Nephron (organoid): ENCODE measurements at regions not wholly inside any gene's neighbourhood (a gene's known extent, or its start where the extent isn't known, plus 50 kb on each side); places are given as distances from the start of the nearest gene placed in this dataset.
A peak's percentile ranks its signal among the peaks of the same experiment; 100 is the strongest.

Experiments
- H3K27ac Mint-ChIP-seq, 3 experiments: 2 replicates each; pipeline ENCODE4 v1.8.0; 2020; ENCODE audit warnings: mixed read lengths in 3 of 3, mild to moderate bottlenecking in 2 of 3, moderate library complexity in 1 of 3
- H3K27me3 Mint-ChIP-seq: 2 replicates; pipeline ENCODE4 v1.8.0; 2021; ENCODE audit warnings: low read depth, mild to moderate bottlenecking, moderate library complexity, mixed read lengths
- H3K36me3 Mint-ChIP-seq: 2 replicates; pipeline ENCODE4 v1.8.0; 2020; ENCODE audit warnings: low read depth, mixed read lengths
- H3K4me1 Mint-ChIP-seq: 2 replicates; pipeline ENCODE4 v1.8.0; 2020; ENCODE audit warnings: mixed read lengths
- H3K4me3 Mint-ChIP-seq, 3 experiments: 2 replicates each; pipeline ENCODE4 v1.8.0; 2020; ENCODE audit warnings: mild to moderate bottlenecking in 3 of 3, mixed read lengths in 3 of 3, moderate library complexity in 2 of 3
- H3K9me3 Mint-ChIP-seq: 2 replicates; pipeline ENCODE4 v1.8.0; 2020; ENCODE audit warnings: mixed read lengths
- TF ChIP-seq, protein P1 (sequence below), 3 experiments: fragments of 200-600 bp; sonication (generic); IDR thresholded peaks; one replicate each; pipeline ENCODE4 v1.5.0; 2021; ENCODE audit warnings: antibody characterized with exemption in 3 of 3; ENCODE audit not compliant: unreplicated experiment in 3 of 3

GRCh38 chr6:82597201-82597600 lies 233.6 kb downstream of the TPBG start:
- no peaks in the 10 kb centered on the region for H3K4me1 Mint-ChIP-seq
- H3K9me3 Mint-ChIP-seq = no peaks in the 10 kb centered on the region
- peaks cover 3% of the 10 kb centered on the region for H3K27me3 Mint-ChIP-seq
- TF ChIP-seq, protein P1, sequence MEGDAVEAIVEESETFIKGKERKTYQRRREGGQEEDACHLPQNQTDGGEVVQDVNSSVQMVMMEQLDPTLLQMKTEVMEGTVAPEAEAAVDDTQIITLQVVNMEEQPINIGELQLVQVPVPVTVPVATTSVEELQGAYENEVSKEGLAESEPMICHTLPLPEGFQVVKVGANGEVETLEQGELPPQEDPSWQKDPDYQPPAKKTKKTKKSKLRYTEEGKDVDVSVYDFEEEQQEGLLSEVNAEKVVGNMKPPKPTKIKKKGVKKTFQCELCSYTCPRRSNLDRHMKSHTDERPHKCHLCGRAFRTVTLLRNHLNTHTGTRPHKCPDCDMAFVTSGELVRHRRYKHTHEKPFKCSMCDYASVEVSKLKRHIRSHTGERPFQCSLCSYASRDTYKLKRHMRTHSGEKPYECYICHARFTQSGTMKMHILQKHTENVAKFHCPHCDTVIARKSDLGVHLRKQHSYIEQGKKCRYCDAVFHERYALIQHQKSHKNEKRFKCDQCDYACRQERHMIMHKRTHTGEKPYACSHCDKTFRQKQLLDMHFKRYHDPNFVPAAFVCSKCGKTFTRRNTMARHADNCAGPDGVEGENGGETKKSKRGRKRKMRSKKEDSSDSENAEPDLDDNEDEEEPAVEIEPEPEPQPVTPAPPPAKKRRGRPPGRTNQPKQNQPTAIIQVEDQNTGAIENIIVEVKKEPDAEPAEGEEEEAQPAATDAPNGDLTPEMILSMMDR (IDR thresholded peaks at IDR 0.05; ENCODE audit: unreplicated experiment in 3 of 3) = no peak
- no peak overlapping the region for H3K4me3 Mint-ChIP-seq
- H3K27ac Mint-ChIP-seq = no peak overlapping the region
- no peaks in the 10 kb centered on the region for H3K36me3 Mint-ChIP-seq

DNA sequence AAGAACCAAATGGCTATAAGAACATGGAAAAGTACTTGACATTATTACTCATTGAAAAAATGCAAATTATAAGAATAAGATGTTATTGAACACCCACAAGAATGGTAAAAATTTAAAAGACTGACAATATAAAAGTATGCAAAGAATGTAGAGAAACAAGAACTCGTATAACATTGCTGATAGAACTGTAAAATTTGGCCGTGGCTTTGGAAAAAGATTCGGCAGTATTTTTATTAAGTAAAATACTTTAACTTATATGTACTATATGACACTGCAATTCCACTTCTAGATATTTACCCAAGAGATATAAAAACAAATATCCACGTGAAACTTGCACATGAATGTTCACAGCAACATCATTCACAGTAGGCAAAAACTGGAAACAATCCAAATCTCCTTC lies 239.2 kb downstream of the TPBG start:
- Mint-ChIP-seq H3K4me1 (peaks cover under 1% of the 10 kb centered on the region), H3K4me3 (no peak overlapping the region), H3K36me3 (no peaks in the 10 kb centered on the region), H3K9me3 (peaks cover 6% of the 10 kb centered on the region), H3K27me3 (peaks cover 3% of the 10 kb centered on the region), H3K27ac (no peak overlapping the region)
- TF ChIP-seq, protein P1 (IDR thresholded peaks at IDR 0.05; ENCODE audit: unreplicated experiment in 3 of 3) = no peak

DNA sequence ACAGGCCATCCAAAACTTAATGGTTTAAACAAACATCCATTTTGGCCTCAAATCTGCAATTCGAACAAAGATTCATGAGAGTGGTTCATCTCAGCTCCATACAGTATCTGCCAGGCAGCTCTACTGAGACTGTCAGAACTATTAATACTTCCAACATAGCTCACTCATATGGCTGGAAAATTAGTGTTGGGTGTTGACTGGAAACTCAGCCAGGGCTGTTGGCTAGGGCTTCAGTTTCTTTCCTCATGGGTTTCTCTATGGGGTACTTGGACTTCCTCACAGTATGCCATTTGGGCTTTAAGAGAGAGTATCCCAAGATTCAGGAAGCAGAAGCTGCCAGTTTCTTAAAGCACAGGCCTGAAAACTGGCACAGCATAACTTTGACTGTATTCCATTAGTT lies 240.3 kb downstream of the TPBG start:
- H3K9me3 Mint-ChIP-seq = peaks cover 6% of the 10 kb centered on the region
- H3K27me3 Mint-ChIP-seq = peaks cover 3% of the 10 kb centered on the region
- H3K27ac Mint-ChIP-seq = no peak overlapping the region
- no peaks in the 10 kb centered on the region for H3K36me3 Mint-ChIP-seq
- no peak overlapping the region for H3K4me3 Mint-ChIP-seq
- H3K4me1 Mint-ChIP-seq = peaks cover 12% of the 10 kb centered on the region
- TF ChIP-seq, protein P1 (IDR thresholded peaks at IDR 0.05; ENCODE audit: unreplicated experiment in 3 of 3) = no peak

DNA sequence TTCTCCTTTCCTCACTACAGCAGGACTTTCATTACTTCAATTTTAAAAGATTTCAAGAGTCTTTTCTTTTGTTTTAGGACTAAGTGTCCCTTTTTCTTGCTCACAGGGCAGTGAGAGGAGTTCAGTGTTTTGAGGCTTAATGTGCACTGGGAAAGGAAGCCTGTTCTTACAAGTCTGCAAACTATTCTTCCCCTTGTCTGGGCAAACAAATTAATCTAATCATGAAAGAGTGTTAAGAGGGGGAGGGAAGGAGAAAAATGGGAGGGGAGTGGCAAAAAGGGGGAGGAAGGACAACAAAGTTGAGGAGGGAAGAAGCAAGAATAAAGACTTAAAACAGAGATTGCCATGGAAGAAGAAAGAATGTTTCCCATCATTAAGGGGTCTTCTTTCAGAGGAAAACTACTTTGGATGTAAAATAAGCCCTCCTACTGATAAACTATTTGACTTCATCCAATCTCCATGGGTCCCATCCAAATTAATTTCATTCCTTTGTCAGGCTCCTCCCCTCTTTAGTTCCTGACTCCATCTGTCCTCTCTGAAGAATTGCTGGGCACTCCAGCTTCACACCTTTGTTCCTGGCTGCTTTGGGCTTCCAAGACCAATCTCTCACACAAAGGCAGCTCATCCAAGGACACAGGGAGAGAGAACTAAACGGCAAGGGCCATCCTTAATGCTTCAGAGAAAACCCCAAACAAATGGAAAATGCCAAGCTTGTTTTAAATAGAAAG lies 244.5 kb downstream of the TPBG start:
- TF ChIP-seq, protein P1 (IDR thresholded peaks at IDR 0.05; ENCODE audit: unreplicated experiment in 3 of 3) = no peak
- Mint-ChIP-seq H3K36me3 (no peaks in the 10 kb centered on the region), H3K27ac (peak overlapping the region in 2 of 3 experiments; percentile 5 to 8), H3K4me1 (peaks cover 53% of the 10 kb centered on the region), H3K4me3 (no peak overlapping the region), H3K27me3 (no peaks in the 10 kb centered on the region), H3K9me3 (peaks cover 6% of the 10 kb centered on the region)

GRCh38 chr6:82608781-82609180 lies 245.2 kb downstream of the TPBG start:
- Mint-ChIP-seq H3K36me3 (no peaks in the 10 kb centered on the region), H3K9me3 (peaks cover 6% of the 10 kb centered on the region), H3K4me3 (no peak overlapping the region), H3K27ac (peak overlapping the region in 1 of 3 experiments; percentile 8), H3K4me1 (peaks cover 53% of the 10 kb centered on the region), H3K27me3 (no peaks in the 10 kb centered on the region)
- TF ChIP-seq, protein P1 (IDR thresholded peaks at IDR 0.05; ENCODE audit: unreplicated experiment in 3 of 3) = no peak

DNA sequence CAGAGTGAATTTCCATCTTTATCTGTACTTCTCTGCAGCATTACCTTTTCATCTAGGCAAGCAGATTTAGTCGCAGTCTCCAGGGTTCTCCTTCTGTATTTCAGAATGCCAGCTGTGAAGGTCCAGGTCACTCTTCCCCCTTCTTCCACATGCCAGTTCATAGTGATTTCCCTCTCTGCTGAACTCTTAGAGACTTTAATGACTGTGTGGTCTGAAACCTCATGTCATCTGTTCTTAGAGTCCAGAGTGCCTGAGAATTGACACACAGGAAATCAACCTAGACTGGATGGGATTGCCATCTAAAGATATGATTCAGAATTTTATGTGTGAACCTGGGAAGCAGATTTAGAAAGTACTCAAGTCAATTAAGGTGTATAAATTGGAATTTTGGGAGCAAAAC lies 248.1 kb downstream of the TPBG start:
- H3K9me3 Mint-ChIP-seq = no peaks in the 10 kb centered on the region
- H3K36me3 Mint-ChIP-seq = no peaks in the 10 kb centered on the region
- H3K27me3 Mint-ChIP-seq = no peaks in the 10 kb centered on the region
- peaks cover 57% of the 10 kb centered on the region for H3K4me1 Mint-ChIP-seq
- H3K27ac Mint-ChIP-seq = peak overlapping the region; percentile 62 to 85 (median 85)
- TF ChIP-seq, protein P1 (IDR thresholded peaks at IDR 0.05; ENCODE audit: unreplicated experiment in 3 of 3) = no peak
- peak overlapping the region in 1 of 3 experiments; percentile 24 for H3K4me3 Mint-ChIP-seq
